Endothelial cell of umbilical vein (primary cell): ENCODE measurements at regions not wholly inside any gene's neighbourhood (a gene's known extent, or its start where the extent isn't known, plus 50 kb on each side); places are given as distances from the start of the nearest gene placed in this dataset.

Experiments
- BruUV-seq: library from RNA; stranded (reverse); fragments of 400-500 nt; replicated peaks from 2 replicates; lab custom pipeline; 2021; lab: Mats Ljungman, UMichigan
- CTCF ChIA-PET: fragments of 300-600, 350-600 bp; sonication (Branson Sonifier 250); formaldehyde crosslinking; loops from one replicate; lab custom pipeline; 2021; ENCODE audit warnings: antibody characterized with exemption, inconsistent platforms; lab: Charles Lee
- POLR2A ChIA-PET: fragments of 300-600, 350-600 bp; sonication (Branson Sonifier 250); formaldehyde crosslinking; loops from one replicate; lab custom pipeline; 2021; ENCODE audit warnings: antibody characterized with exemption, inconsistent platforms; lab: Charles Lee
- DNase-seq: peaks from one replicate; pipeline ENCODE4 v3.0.0-alpha.2; 2011; ENCODE audit warnings: low read depth, low spot score
- FAIRE-seq: peaks from 2 replicates; lab custom pipeline; 2011; peaks lifted over from hg19 to GRCh38; lab: Jason Lieb, UNC
- H2AFZ ChIP-seq: 2 replicates; pipeline ENCODE4 v1.6.0; 2012; ENCODE audit warnings: low read depth, low read length, control low read depth, inconsistent platforms
- H3K27ac ChIP-seq: 2 replicates; pipeline ENCODE4 v1.5.1; 2011; ENCODE audit warnings: low read depth, mild to moderate bottlenecking, control low read depth, low read length, moderate library complexity; ENCODE audit not compliant: insufficient read depth
- H3K27me3 ChIP-seq, 2 experiments: 2 replicates each; pipeline versions ENCODE4 v1.6.0 to v1.6.1; 2011; ENCODE audit warnings: low read length in 2 of 2, mixed read lengths in 1 of 2; ENCODE audit not compliant: control insufficient read depth in 2 of 2, insufficient read depth in 2 of 2
- H3K36me3 ChIP-seq, 2 experiments: 2 replicates in 1 of 2; 3 replicates in 1 of 2; pipeline ENCODE4 v1.5.1; 2011; ENCODE audit warnings: low read length in 2 of 2, mild to moderate bottlenecking in 1 of 2, moderate library complexity in 1 of 2; ENCODE audit not compliant: control insufficient read depth in 2 of 2, insufficient read depth in 2 of 2; ENCODE audit errors: extremely low read depth in 1 of 2
- H3K4me1 ChIP-seq: 3 replicates; pipeline ENCODE4 v1.5.1; 2011; ENCODE audit warnings: mild to moderate bottlenecking, low read length; ENCODE audit not compliant: control insufficient read depth, insufficient read depth; ENCODE audit errors: extremely low read depth
- H3K4me2 ChIP-seq: 2 replicates; pipeline ENCODE4 v1.6.1; 2011; ENCODE audit warnings: low read length, control low read depth, mixed read lengths; ENCODE audit not compliant: insufficient read depth
- H3K4me3 ChIP-seq, 3 experiments: fragments of 200-600 bp in 1 of 3; sonication (generic), shearing (Covaris generic) in 1 of 3; replicated peaks in 1 of 3; 2 replicates each; pipeline ENCODE4 v1.5.1; 2011 to 2016; ENCODE audit warnings: control low read depth in 3 of 3, low read length in 3 of 3, mild to moderate bottlenecking in 2 of 3, inconsistent platforms in 1 of 3, low read depth in 1 of 3, moderate library complexity in 1 of 3; ENCODE audit not compliant: insufficient read depth in 1 of 3
- H3K79me2 ChIP-seq: 2 replicates; pipeline ENCODE4 v1.6.0; 2012; ENCODE audit warnings: low read length, inconsistent platforms; ENCODE audit not compliant: control insufficient read depth, insufficient read depth
- H3K9ac ChIP-seq: replicated peaks from 2 replicates; pipeline ENCODE3; 2011; ENCODE audit warnings: low read length, control low read depth; ENCODE audit not compliant: insufficient read depth; ENCODE audit errors: extremely low read depth
- H3K9me1 ChIP-seq: replicated peaks from 3 replicates; pipeline ENCODE4 v1.6.0; 2011; ENCODE audit warnings: mild to moderate bottlenecking, low read length; ENCODE audit not compliant: control insufficient read depth, insufficient read depth; ENCODE audit errors: extremely low read depth
- H3K9me3 ChIP-seq: replicated peaks from 2 replicates; pipeline ENCODE4 v1.5.1; 2012; ENCODE audit warnings: low read length, inconsistent platforms; ENCODE audit not compliant: control insufficient read depth, insufficient read depth
- H4K20me1 ChIP-seq: replicated peaks from 2 replicates; pipeline ENCODE3; 2011; ENCODE audit warnings: mild to moderate bottlenecking, low read length; ENCODE audit not compliant: control insufficient read depth, insufficient read depth; ENCODE audit errors: extremely low read depth
- EZH2 ChIP-seq: IDR thresholded peaks from 2 replicates; pipeline ENCODE4 v1.6.1; 2012; ENCODE audit warnings: borderline replicate concordance, low read depth, mild to moderate bottlenecking, moderate library complexity, low read length, inconsistent platforms; ENCODE audit not compliant: severe bottlenecking
- FOS ChIP-seq: IDR thresholded peaks from 2 replicates; pipeline ENCODE4 v1.6.1; 2011; ENCODE audit warnings: mild to moderate bottlenecking, low read length, moderate library complexity, borderline replicate concordance; ENCODE audit not compliant: insufficient read depth
- GATA2 ChIP-seq: IDR thresholded peaks from 2 replicates; pipeline ENCODE4 v1.7.0; 2011; ENCODE audit warnings: low read depth, mild to moderate bottlenecking, moderate library complexity, mixed read lengths, low read length; ENCODE audit not compliant: insufficient read length, insufficient read depth
- JUN ChIP-seq: IDR thresholded peaks from 2 replicates; pipeline ENCODE4 v1.6.1; 2011; ENCODE audit warnings: borderline replicate concordance, low read depth; ENCODE audit not compliant: insufficient read length, insufficient read depth
- MYC ChIP-seq: IDR thresholded peaks from one replicate; pipeline ENCODE4 v1.6.1; 2011; ENCODE audit warnings: mild to moderate bottlenecking, low read depth, low read length
- POLR2A ChIP-seq: IDR thresholded peaks from 2 replicates; pipeline ENCODE4 v1.6.1; 2012; ENCODE audit warnings: low read depth, mild to moderate bottlenecking, control low read depth, low read length
- POLR2AphosphoS5 ChIP-seq: IDR thresholded peaks from 2 replicates; pipeline ENCODE4 v1.6.1; 2012; ENCODE audit warnings: low read depth, mild to moderate bottlenecking, control low read depth, low read length, moderate library complexity; ENCODE audit not compliant: insufficient read depth
- dilution Hi-C: fragments of 300-500 bp; cut with MboI; formaldehyde crosslinking; loops from one replicate; pipeline ENCODE4 v1.15.0; 2019; ENCODE audit warnings: low sequenced_read_pairs; ENCODE audit not compliant: extremely low pct_ligation_motif_present
- intact Hi-C: fragments of 100-400 bp; cut with micrococcal nuclease; formaldehyde crosslinking; loops from one replicate; pipeline ENCODE4 v1.10.0; 2022
- TF ChIP-seq, protein P1 (sequence below), 2 donors: IDR thresholded peaks; 1 replicate in 1 of 2; 2 replicates in 1 of 2; pipeline ENCODE4 v1.5.1; 2011; ENCODE audit warnings: low read length in 2 of 2, mild to moderate bottlenecking in 2 of 2, moderate library complexity in 2 of 2, control low read depth in 1 of 2, inconsistent platforms in 1 of 2, low read depth in 1 of 2; ENCODE audit not compliant: insufficient read depth in 1 of 2; ENCODE audit errors: extremely low read depth in 1 of 2
- TF ChIP-seq, protein P2 (sequence below): IDR thresholded peaks from 2 replicates; pipeline ENCODE4 v1.6.1; 2011; ENCODE audit not compliant: insufficient read depth, insufficient read length

DNA sequence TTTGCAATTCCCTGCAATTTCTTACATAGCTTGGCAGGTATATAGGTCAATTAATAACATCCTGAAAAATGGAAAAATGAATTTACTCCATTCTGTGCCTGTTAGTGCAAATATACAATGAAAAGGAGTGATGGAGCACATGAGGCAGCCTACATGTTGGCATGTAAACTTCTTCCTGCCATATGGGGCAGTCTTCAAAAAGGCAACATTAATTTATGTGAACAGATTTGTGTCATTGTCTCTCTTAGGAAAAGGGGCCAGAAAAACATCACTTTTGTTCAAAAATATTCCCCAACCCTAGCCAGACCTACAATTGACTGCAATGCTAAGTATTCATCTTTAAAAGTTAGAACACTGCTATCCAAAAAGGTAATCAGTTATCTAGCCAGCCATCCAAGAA lies 332.2 kb downstream of the TBC1D4 start:
- FAIRE-seq (no peak), DNase-seq (no peak)
- Histone ChIP-seq H3K4me3 (no peak overlapping the region), H3K36me3 (no peaks in the 10 kb centered on the region), H2AFZ (no peak overlapping the region), H3K4me2 (no peak overlapping the region), H3K79me2 (no peaks in the 10 kb centered on the region), H3K9me3 (no peaks in the 10 kb centered on the region), H3K9ac (no peak overlapping the region), H3K4me1 (peaks cover 2% of the 10 kb centered on the region), H3K27ac (no peak overlapping the region), H3K9me1 (no peaks in the 10 kb centered on the region), H3K27me3 (peaks cover 0 to 3% of the 10 kb centered on the region in 2 experiments), H4K20me1 (no peaks in the 10 kb centered on the region)
- BruUV-seq: no TSS peak
- no peak for TF ChIP-seq MYC
- TF ChIP-seq JUN: no peak
- TF ChIP-seq FOS: no peak
- TF ChIP-seq, protein P1, sequence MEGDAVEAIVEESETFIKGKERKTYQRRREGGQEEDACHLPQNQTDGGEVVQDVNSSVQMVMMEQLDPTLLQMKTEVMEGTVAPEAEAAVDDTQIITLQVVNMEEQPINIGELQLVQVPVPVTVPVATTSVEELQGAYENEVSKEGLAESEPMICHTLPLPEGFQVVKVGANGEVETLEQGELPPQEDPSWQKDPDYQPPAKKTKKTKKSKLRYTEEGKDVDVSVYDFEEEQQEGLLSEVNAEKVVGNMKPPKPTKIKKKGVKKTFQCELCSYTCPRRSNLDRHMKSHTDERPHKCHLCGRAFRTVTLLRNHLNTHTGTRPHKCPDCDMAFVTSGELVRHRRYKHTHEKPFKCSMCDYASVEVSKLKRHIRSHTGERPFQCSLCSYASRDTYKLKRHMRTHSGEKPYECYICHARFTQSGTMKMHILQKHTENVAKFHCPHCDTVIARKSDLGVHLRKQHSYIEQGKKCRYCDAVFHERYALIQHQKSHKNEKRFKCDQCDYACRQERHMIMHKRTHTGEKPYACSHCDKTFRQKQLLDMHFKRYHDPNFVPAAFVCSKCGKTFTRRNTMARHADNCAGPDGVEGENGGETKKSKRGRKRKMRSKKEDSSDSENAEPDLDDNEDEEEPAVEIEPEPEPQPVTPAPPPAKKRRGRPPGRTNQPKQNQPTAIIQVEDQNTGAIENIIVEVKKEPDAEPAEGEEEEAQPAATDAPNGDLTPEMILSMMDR (IDR thresholded peaks at IDR 0.05; ENCODE audit: extremely low read depth in 1 of 2, insufficient read depth in 1 of 2, low read depth in 1 of 2, low read length in 2 of 2): no peak
- TF ChIP-seq POLR2A: no peak
- TF ChIP-seq POLR2AphosphoS5: no peak
- TF ChIP-seq, protein P2, sequence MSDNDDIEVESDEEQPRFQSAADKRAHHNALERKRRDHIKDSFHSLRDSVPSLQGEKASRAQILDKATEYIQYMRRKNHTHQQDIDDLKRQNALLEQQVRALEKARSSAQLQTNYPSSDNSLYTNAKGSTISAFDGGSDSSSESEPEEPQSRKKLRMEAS: no peak
- no peak for TF ChIP-seq EZH2
- TF ChIP-seq GATA2: no peak
- ChIA-PET CTCF (no interaction called here), POLR2A (no interaction called here)
- dilution Hi-C loops (no loop called here), intact Hi-C loops (no loop called here)
